GM12878 (cell line): ENCODE measurements at regions not wholly inside any gene's neighbourhood (a gene's known extent, or its start where the extent isn't known, plus 50 kb on each side); places are given as distances from the start of the nearest gene placed in this dataset.

Experiments used
- ATAC-seq: fragments of 200-7000 bp; cut with Tn5 transposase; 3 replicates; pipeline ENCODE4 v1.9.1; 2020; ENCODE audit warnings: mild to moderate bottlenecking, moderate library complexity
- BruUV-seq: library from RNA; stranded (reverse); fragments of 400-500 nt; replicated peaks from 2 replicates; lab custom pipeline; 2021; lab: Mats Ljungman, UMichigan
- CTCF ChIA-PET: fragments of 300-600 bp; sonication (Branson Sonifier 250); formaldehyde crosslinking; extraction: SDS; loops from one replicate; lab custom pipeline; 2021; ENCODE audit warnings: inconsistent platforms; lab: Yijun Ruan, JAX
- POLR2A ChIA-PET: fragments of 350-600 bp; formaldehyde crosslinking; extraction: SDS; loops from one replicate; lab custom pipeline; 2021; ENCODE audit warnings: inconsistent platforms; lab: Charles Lee
- RAD21 ChIA-PET: fragments of 300-600 bp; sonication (Branson Sonifier 250); formaldehyde crosslinking; loops from one replicate; lab custom pipeline; 2023; ENCODE audit warnings: antibody characterized with exemption; ENCODE audit not compliant: unreplicated experiment; lab: Charles Lee
- SMC1A ChIA-PET: fragments of 300-600 bp; sonication (Branson Sonifier 250); formaldehyde crosslinking; loops from one replicate; lab custom pipeline; 2023; ENCODE audit not compliant: unreplicated experiment, uncharacterized antibody; lab: Charles Lee
- DNase-seq: peaks from one replicate; pipeline ENCODE4 v3.0.0-alpha.2; 2011; ENCODE audit warnings: low read depth, low spot score
- FAIRE-seq: peaks from 3 replicates; lab custom pipeline; 2011; peaks lifted over from hg19 to GRCh38; lab: Jason Lieb, UNC
- H2AFZ ChIP-seq: 2 replicates; pipeline ENCODE4 v1.6.0; 2011; ENCODE audit warnings: low read depth, low read length, control low read depth; ENCODE audit not compliant: control insufficient read depth
- H3K27ac ChIP-seq: 2 replicates; pipeline ENCODE4 v1.5.1; 2011; ENCODE audit warnings: control low read depth; ENCODE audit not compliant: control insufficient read depth, insufficient read depth
- H3K27me3 ChIP-seq, 2 experiments: replicated peaks in 1 of 2; 2 replicates each; pipeline versions ENCODE4 v1.6.0 to v1.6.1; 2011; ENCODE audit warnings: low read length in 1 of 2; ENCODE audit not compliant: control insufficient read depth in 2 of 2, insufficient read depth in 2 of 2
- H3K36me3 ChIP-seq, 2 experiments: 2 replicates each; pipeline ENCODE4 v1.5.1; 2011; ENCODE audit warnings: low read length in 1 of 2; ENCODE audit not compliant: control insufficient read depth in 2 of 2, insufficient read depth in 2 of 2
- H3K4me1 ChIP-seq: 2 replicates; pipeline ENCODE4 v1.6.1; 2011; ENCODE audit warnings: mild to moderate bottlenecking, low read length, moderate library complexity, mixed read lengths; ENCODE audit not compliant: control insufficient read depth, insufficient read depth
- H3K4me2 ChIP-seq: 2 replicates; pipeline ENCODE4 v1.6.0; 2011; ENCODE audit warnings: control low read depth; ENCODE audit not compliant: control insufficient read depth, insufficient read depth
- H3K4me3 ChIP-seq: fragments of 200-600 bp; sonication (generic); 2 replicates; pipeline ENCODE4 v1.5.1; 2016
- H3K79me2 ChIP-seq: 2 replicates; pipeline ENCODE4 v1.6.0; 2011; ENCODE audit warnings: low read length; ENCODE audit not compliant: control insufficient read depth, insufficient read depth
- H3K9ac ChIP-seq: 2 replicates; pipeline ENCODE4 v1.8.0; 2011; ENCODE audit warnings: low read length, control low read depth, mixed read lengths; ENCODE audit not compliant: control insufficient read depth, insufficient read depth
- H3K9me3 ChIP-seq: replicated peaks from 3 replicates; pipeline ENCODE4 v1.5.1; 2011; ENCODE audit warnings: mild to moderate bottlenecking, low read length; ENCODE audit not compliant: control insufficient read depth, insufficient read depth
- H4K20me1 ChIP-seq: 2 replicates; pipeline ENCODE4 v1.6.0; 2011; ENCODE audit not compliant: control insufficient read depth, insufficient read depth
- BCL11A ChIP-seq: IDR thresholded peaks from 2 replicates; pipeline ENCODE4 v1.6.1; 2011; ENCODE audit warnings: low read depth, low read length
- BCL3 ChIP-seq: IDR thresholded peaks from 2 replicates; pipeline ENCODE4 v1.6.1; 2011; ENCODE audit warnings: borderline replicate concordance, low read depth, mild to moderate bottlenecking, moderate library complexity, low read length; ENCODE audit not compliant: insufficient read depth, poor library complexity, severe bottlenecking
- HDGF ChIP-seq: fragments of 450-650 bp; IDR thresholded peaks from 2 replicates; pipeline ENCODE4 v1.6.1; 2016; ENCODE audit warnings: antibody characterized with exemption
- IRF4 ChIP-seq: IDR thresholded peaks from 2 replicates; pipeline ENCODE4 v1.6.1; 2011; ENCODE audit warnings: low read depth, low read length
- LARP7 ChIP-seq: fragments of 450-650 bp; IDR thresholded peaks from 2 replicates; pipeline ENCODE4 v1.6.1; 2017; ENCODE audit warnings: mild to moderate bottlenecking
- MEF2A ChIP-seq: IDR thresholded peaks from 2 replicates; pipeline ENCODE4 v1.6.1; 2011; ENCODE audit warnings: low read depth, mild to moderate bottlenecking, low read length, moderate library complexity; ENCODE audit not compliant: insufficient read depth
- NFXL1 ChIP-seq: fragments of 450-650 bp; IDR thresholded peaks from 2 replicates; pipeline ENCODE4 v1.6.1; 2017; ENCODE audit warnings: antibody characterized with exemption, mild to moderate bottlenecking, borderline replicate concordance
- PML ChIP-seq: IDR thresholded peaks from 2 replicates; pipeline ENCODE4 v1.6.1; 2012; ENCODE audit warnings: low read length, inconsistent platforms
- POLR2A ChIP-seq: IDR thresholded peaks from 2 replicates; pipeline ENCODE4 v1.6.1; 2011; ENCODE audit warnings: low read depth, mild to moderate bottlenecking, low read length
- RCOR1 ChIP-seq: conservative IDR thresholded peaks from 2 replicates; pipeline ENCODE4 v1.6.1; 2012; ENCODE audit warnings: low read depth, low read length, improper control_type of control experiment
- SMAD5 ChIP-seq: IDR thresholded peaks from 2 replicates; pipeline ENCODE4 v1.6.1; 2016; ENCODE audit warnings: antibody characterized with exemption, low read depth
- SMC3 ChIP-seq: IDR thresholded peaks from 2 replicates; pipeline ENCODE4 v1.6.1; 2011; ENCODE audit warnings: low read length, improper control_type of control experiment, borderline replicate concordance
- USF2 ChIP-seq: IDR thresholded peaks from 2 replicates; pipeline ENCODE4 v1.6.1; 2011; ENCODE audit warnings: low read depth, low read length, improper control_type of control experiment, borderline replicate concordance
- WGBS: methylation state at CpG from one replicate; pipeline ENCODE4 v1.1.6; 2016; ENCODE audit warnings: low lambda C conversion rate; ENCODE audit not compliant: insufficient replicate concordance, insufficient coverage; ENCODE audit errors: missing lambda C conversion rate; 5-methylcytosine and 5-hydroxymethylcytosine counted together
- in situ Hi-C: fragments of 300-500 bp; cut with MboI; formaldehyde crosslinking; loops from 9 replicates; pipeline ENCODE4 v1.14.3; 2018; ENCODE audit warnings: mixed read lengths
- intact Hi-C: fragments of 100-400 bp; cut with micrococcal nuclease; formaldehyde crosslinking; loops from one replicate; pipeline ENCODE4 v1.14.2; 2022; ENCODE audit not compliant: unreplicated experiment
- TF ChIP-seq, protein P1 (sequence below): fragments of 450-650 bp; conservative IDR thresholded peaks from 2 replicates; pipeline ENCODE4 v1.6.1; 2017; ENCODE audit warnings: mild to moderate bottlenecking, moderate library complexity
- TF ChIP-seq, protein P2 (sequence below): IDR thresholded peaks from 2 replicates; pipeline ENCODE4 v1.6.1; 2012; ENCODE audit warnings: low read depth, low read length, improper control_type of control experiment
- TF ChIP-seq, protein P3 (sequence below): fragments of 450-650 bp; formaldehyde crosslinking; IDR thresholded peaks from 2 replicates; pipeline ENCODE4 v1.5.0; 2022; ENCODE audit warnings: mild to moderate bottlenecking, missing genetic modification characterization
- TF ChIP-seq, protein P4 (sequence below): fragments of 450-650 bp; IDR thresholded peaks from 2 replicates; pipeline ENCODE4 v1.6.1; 2016; ENCODE audit warnings: mild to moderate bottlenecking

GRCh38 chr7:42403831-42404230 lies 166.8 kb upstream of the GLI3 start:
- SMC1A ChIA-PET = interaction anchor here (1.3 kb wide), 1 partner anchor 8 kb away, joined by 4 read pairs; no protein-coding TSS in a partner anchor
- intact Hi-C loops (no loop called here), in situ Hi-C loops (no loop called here)
- no peak overlapping the region for H3K4me2 ChIP-seq
- RAD21 ChIA-PET = no interaction called here
- H3K9ac ChIP-seq = no peak overlapping the region
- H3K9me3 ChIP-seq = no peaks in the 10 kb centered on the region
- no peak for FAIRE-seq
- CTCF ChIA-PET = no interaction called here
- WGBS = 0% methylated on average over 1 of the region's 1 CpG
- ATAC-seq = no peak
- H3K79me2 ChIP-seq = no peaks in the 10 kb centered on the region
- no TSS peak for BruUV-seq
- no peak overlapping the region for H3K4me3 ChIP-seq
- no peaks in the 10 kb centered on the region for H3K36me3 ChIP-seq
- no peak overlapping the region for H2AFZ ChIP-seq
- no peaks in the 10 kb centered on the region for H4K20me1 ChIP-seq
- no peaks in the 10 kb centered on the region for H3K4me1 ChIP-seq
- DNase-seq = no peak
- H3K27ac ChIP-seq = no peak overlapping the region
- no peaks in the 10 kb centered on the region for H3K27me3 ChIP-seq
- POLR2A ChIA-PET = no interaction called here
- TF ChIP-seq, protein P1, sequence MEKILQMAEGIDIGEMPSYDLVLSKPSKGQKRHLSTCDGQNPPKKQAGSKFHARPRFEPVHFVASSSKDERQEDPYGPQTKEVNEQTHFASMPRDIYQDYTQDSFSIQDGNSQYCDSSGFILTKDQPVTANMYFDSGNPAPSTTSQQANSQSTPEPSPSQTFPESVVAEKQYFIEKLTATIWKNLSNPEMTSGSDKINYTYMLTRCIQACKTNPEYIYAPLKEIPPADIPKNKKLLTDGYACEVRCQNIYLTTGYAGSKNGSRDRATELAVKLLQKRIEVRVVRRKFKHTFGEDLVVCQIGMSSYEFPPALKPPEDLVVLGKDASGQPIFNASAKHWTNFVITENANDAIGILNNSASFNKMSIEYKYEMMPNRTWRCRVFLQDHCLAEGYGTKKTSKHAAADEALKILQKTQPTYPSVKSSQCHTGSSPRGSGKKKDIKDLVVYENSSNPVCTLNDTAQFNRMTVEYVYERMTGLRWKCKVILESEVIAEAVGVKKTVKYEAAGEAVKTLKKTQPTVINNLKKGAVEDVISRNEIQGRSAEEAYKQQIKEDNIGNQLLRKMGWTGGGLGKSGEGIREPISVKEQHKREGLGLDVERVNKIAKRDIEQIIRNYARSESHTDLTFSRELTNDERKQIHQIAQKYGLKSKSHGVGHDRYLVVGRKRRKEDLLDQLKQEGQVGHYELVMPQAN = no peak
- TF ChIP-seq POLR2A (no peak), BCL3 (no peak), SMC3 (no peak), LARP7 (no peak), PML (no peak), NFXL1 (no peak), MEF2A (no peak), HDGF (no peak), SMAD5 (no peak), BCL11A (no peak), IRF4 (no peak), RCOR1 (no peak), USF2 (no peak)
- TF ChIP-seq, protein P2, sequence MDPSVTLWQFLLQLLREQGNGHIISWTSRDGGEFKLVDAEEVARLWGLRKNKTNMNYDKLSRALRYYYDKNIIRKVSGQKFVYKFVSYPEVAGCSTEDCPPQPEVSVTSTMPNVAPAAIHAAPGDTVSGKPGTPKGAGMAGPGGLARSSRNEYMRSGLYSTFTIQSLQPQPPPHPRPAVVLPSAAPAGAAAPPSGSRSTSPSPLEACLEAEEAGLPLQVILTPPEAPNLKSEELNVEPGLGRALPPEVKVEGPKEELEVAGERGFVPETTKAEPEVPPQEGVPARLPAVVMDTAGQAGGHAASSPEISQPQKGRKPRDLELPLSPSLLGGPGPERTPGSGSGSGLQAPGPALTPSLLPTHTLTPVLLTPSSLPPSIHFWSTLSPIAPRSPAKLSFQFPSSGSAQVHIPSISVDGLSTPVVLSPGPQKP = no peak
- TF ChIP-seq, protein P3, sequence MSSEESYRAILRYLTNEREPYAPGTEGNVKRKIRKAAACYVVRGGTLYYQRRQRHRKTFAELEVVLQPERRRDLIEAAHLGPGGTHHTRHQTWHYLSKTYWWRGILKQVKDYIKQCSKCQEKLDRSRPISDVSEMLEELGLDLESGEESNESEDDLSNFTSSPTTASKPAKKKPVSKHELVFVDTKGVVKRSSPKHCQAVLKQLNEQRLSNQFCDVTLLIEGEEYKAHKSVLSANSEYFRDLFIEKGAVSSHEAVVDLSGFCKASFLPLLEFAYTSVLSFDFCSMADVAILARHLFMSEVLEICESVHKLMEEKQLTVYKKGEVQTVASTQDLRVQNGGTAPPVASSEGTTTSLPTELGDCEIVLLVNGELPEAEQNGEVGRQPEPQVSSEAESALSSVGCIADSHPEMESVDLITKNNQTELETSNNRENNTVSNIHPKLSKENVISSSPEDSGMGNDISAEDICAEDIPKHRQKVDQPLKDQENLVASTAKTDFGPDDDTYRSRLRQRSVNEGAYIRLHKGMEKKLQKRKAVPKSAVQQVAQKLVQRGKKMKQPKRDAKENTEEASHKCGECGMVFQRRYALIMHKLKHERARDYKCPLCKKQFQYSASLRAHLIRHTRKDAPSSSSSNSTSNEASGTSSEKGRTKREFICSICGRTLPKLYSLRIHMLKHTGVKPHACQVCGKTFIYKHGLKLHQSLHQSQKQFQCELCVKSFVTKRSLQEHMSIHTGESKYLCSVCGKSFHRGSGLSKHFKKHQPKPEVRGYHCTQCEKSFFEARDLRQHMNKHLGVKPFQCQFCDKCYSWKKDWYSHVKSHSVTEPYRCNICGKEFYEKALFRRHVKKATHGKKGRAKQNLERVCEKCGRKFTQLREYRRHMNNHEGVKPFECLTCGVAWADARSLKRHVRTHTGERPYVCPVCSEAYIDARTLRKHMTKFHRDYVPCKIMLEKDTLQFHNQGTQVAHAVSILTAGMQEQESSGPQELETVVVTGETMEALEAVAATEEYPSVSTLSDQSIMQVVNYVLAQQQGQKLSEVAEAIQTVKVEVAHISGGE (CRISPR knock-in tag) = no peak
- TF ChIP-seq, protein P4, sequence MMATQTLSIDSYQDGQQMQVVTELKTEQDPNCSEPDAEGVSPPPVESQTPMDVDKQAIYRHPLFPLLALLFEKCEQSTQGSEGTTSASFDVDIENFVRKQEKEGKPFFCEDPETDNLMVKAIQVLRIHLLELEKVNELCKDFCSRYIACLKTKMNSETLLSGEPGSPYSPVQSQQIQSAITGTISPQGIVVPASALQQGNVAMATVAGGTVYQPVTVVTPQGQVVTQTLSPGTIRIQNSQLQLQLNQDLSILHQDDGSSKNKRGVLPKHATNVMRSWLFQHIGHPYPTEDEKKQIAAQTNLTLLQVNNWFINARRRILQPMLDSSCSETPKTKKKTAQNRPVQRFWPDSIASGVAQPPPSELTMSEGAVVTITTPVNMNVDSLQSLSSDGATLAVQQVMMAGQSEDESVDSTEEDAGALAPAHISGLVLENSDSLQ = no peak
